ENCODE measurements at regions not wholly inside any gene's neighbourhood (a gene's known extent, or its start where the extent isn't known, plus 50 kb on each side); places are given as distances from the start of the nearest gene placed in this dataset.

DNA sequence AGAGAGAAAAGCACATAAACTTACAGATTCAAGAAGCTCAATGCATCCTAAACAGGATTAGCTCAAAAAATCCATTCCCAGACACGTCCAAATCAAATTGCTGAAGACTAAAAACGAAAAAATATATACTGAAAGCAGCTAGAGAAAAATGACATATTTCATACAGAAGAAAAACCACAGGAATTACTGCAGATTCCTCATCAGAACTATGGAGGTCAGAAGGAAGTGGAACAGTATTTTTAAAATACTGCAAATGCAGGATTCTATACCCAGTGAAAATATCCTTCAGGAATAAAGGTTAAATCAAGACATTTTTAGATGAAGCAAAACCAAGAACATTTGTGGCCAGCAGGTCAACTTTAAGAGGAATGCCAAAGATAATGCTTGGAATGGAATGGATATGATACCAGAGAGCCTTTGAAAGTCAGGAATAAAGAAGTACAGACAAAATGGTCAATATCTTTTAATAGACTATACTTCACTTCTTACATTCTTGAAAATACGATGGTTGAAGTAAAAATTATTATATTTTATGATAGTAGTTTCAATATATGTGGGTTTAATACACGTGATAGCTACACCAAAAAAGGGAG, 352.9 kb downstream of the CTTN start:
- no peak for DNase-seq

DNA sequence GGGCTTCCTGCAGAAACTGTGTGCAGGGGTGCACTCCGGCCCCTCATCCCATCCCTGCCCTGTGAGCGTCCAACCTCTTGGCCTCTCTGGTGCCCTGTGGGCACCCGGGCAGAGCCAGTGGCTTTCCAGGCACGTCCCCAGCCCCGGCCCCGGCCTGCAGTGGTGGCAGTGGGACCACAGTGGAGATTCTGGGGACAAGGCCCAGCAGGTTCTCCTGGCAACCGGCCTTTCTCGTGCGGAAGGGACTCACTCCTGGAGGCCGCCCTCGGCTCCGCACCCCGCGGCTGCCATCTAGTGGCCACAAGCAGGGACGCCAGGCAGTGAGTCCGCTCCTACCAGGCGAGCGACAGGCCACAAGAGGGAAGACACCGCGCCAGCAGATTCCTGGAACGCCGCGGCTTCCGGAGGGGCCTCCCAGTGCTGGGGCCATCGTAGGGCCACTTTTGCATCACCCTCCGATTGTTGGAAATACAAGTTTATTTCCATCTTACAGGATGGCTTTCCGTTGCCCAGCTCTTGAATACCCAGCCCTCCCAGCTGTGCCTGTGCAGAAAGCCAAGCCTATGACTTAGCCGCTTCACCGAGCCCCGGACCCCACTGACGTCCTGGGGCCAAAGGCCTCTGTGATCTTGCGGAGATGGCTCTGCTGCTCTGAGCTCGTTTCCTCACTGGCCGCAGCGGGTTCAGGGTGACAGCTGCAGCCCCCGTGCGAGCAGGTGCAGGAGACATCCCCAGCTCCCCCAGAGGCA, 357.3 kb downstream of the CTTN start:
- peak; percentile 75 for DNase-seq

DNA sequence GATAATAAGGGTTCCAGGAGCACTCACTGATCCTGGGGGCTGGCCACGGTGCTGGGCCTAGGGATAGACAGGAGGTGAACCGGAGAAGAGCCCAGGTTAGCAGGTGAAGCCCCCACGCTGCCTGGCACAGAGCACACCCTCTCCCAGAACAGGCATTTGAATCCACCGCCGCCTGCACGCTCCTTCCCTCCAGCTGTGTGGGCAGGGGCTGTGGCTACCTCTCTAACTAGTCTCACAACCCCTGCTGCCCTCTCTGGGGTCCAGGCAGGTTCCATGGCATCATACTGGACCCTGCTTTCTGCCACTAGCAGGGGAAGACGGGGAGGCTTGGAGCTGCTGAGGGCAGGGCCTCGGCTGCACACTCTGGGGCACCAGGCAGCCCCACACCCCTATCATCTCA, 358.0 kb downstream of the CTTN start:
- DNase-seq, result no peak

DNA sequence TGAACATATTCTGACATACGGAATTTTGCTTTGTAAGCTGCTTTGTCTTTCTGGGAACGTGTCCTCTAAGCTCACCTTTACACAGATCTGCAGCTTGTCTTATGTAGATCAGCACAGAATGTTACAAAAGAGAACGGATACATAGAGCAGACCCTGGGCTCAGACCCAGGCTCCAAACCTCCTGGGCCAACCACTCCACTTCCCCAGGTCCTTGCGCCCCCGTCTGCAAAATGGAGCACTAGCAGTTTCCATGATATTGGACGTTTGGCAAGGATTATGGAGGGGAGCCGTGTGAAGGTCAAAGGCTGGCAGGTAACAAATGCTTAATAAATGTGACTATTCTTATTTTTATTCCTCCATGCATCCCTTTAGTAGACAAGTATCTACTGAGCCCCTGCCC, 358.4 kb downstream of the CTTN start:
- no peak for DNase-seq

DNA sequence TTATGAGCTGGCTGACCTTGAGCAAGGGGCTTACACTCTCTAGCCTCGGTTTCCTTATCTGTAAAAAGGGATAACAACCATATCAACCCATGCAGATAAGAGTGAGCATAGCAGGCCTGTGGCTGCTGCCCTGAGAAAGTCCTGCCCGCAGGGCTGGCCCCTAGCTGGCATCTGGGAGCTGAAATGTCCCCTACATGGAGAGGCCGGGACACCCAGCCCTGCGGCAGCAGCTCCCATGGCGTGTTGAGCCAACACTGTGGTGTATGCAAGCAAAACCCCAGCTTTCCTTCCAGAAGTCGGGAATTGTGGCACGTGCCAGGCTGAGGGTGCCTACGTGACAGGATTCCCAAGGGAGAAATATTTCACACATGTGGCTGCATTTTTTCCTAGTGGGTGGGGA, 358.9 kb downstream of the CTTN start:
- DNase-seq, result no peak

DNA sequence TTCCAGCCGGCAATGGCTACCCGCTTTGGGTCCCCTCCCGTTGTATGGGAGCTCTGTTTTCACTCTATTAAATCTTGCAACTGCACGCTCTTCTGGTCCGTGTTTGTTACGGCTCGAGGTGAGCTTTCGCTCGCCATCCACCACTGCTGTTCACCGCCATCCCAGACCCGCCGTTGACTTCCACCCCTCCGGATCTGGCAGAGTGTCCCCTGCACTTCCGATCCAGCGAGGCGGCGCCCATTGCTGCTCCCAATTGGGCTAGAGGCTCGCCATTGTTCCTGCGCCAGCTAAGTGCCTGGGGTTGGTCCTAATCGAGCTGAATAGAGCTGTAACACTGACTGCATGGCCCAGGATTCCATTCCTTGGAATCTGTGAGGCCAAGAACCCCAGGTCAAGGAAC, 359.9 kb downstream of the CTTN start:
- no peak for DNase-seq

DNA sequence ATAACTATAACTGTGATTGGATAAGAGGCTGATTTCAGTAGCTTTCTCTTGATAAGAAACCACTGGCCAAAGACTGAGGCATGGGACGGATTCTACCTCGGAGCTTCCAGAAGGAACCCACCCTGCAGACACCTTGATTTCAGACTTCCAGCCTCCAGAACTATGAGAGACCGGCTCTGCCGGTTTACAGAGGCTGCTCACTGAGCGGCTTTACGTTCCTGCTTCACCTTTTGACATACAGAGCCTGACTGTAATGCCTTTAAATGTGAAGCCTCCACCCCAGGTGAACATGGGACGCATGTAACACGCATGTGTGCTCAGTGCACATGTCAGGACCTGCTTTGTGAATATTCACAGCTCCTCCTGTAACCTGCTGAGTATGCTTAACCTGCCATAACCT, 361.5 kb downstream of the CTTN start:
- DNase-seq, result no peak

DNA sequence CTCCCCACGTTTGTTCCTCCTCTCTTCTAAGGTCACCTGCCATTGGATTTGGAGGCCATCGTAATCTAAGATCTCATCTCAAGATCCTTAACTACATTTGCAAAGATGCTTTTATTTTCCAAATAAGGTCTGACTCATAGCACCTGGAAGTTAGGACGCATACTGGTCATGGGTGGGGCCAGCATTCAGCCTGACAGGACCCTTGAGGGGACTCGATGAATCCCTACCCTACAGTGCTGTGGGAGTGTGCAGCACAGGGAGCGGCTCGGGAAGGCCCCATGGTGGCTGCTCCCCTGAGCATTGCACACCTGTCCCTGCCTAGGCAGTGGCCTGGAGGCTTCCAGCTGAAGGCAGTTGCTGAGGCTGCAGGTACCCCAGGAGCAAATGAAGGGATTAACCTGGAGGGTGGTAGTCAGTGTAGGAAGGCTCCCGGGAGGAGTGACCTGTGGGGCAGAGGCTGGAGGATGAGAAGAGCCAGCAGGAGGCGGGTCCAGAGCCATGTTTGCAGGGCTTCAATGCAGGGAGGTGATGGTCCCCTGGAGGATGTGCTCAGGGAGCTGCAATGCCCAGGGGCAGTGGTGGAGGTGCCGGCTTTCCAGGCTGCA, 362.2 kb downstream of the CTTN start:
- DNase-seq, result peak; percentile 94

DNA sequence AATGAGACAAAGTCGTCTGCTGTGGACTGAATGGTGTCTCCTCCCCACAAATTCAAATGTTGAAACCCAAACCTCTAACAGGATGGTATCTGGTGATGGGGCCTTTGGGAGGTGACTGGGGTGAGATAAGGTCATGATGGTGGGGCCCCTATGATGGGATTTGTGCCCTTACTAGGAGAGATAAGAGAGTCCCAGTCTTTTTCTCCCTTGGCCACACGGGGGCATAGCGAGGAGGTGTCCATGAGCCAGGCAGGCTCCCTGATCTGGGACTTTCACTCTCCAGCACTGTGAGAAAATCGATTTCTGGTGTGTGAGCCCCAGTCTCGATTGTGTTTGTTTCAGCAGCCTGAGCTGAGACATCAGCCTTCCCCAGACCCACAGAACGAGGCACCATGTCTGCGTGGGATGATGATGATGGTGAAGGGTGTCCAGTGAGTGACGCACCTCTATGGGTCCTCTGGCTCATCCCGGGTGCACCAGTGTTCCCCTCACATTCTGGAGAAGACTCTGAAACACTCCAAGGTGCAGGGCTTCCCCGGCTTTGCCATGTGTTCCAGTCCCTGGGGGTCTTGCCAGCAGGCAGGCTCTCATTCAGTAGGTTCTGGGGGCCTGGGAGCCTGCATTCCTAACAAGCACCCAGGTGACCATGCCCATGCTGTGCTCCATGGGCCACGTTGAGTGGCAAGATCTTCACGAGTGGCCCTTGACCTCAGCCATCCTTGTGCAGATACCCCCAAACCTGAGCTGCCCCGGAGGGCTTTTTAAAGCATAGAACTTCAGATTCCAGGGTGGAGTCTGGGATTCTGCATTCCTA, 363.0 kb downstream of the CTTN start:
- DNase-seq, result no peak

DNA sequence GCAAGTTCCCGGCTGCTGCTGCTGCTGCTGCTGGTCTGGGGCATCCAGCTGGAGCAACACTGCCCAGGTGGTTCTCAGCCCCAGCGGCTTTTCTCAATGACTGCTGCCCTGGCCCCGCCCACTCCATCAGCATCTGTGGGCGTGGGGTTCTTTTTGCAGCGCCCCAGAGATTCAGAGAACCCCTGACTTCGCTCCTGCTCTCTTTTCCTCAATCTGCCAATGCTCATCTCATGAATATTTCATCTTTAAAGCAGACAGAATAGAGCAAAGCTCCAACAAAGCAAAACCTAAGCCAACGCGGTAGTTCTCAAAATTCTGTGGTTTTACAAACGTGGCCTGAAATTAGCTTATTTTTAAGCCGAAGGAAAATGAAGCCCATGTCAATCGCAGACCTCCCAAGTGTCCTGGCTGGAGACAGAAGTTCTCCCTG, 363.6 kb downstream of the CTTN start:
- DNase-seq, result no peak

DNA sequence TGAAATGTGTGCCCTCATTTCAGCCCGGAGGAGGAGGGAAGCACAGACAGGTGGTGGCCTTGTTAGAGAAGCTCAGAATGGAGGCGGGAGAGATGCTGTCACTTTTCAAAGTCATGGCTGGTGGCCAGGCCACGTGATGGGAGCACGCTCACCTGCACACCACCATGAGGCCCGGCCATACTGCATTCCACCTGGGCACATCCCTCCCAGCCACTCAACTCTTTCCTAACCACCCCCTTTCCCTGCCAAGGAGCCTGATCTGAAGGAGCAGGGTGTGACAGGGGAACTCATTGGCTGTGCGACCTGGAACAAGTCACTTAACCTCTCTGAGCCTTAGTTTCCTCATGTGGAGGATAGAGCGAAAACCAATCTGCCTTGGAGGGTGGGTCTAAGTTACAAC, 364.5 kb downstream of the CTTN start:
- no peak for DNase-seq

DNA sequence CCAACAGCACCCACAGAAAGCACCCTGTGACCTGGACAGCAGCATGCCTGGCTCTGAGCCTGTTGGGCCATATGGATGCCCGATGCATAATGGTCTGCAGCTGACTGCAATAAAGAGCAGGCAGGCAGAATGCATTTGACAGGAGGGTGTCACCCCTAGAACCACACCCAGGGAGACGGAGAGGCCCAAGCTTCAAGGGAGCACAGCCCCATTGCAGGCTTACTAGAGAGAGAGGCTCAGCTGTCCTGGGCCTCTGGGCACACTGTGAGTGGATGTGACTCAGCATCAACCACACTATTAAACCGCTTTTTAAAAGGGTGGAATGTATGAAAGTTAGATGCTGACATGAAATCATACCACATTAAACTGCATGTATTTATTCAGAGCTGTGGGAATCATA, 365.3 kb downstream of the CTTN start:
- no peak for DNase-seq

DNA sequence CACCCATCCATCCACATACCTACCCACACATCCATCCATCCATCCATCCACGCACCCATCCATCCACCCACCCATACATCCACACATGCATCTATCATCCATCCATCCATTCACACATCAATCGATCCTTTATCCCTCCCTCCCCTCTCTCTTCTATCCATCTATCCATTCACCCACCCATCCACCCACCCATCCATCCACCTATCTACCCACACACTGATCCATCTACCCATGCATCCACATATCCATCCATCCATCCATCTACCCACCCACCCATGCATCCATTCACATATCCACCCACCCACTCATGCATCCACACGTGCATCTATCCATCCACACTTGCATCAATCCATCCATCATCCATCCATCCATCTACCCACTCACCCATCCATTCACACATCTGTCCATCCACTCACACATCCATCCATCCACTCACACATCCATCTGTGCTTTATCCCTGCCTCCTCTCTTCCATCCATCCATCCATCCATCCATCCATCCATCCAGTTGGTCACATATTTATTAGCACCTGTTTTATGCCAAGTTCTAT, 366.1 kb downstream of the CTTN start:
- no peak for DNase-seq

DNA sequence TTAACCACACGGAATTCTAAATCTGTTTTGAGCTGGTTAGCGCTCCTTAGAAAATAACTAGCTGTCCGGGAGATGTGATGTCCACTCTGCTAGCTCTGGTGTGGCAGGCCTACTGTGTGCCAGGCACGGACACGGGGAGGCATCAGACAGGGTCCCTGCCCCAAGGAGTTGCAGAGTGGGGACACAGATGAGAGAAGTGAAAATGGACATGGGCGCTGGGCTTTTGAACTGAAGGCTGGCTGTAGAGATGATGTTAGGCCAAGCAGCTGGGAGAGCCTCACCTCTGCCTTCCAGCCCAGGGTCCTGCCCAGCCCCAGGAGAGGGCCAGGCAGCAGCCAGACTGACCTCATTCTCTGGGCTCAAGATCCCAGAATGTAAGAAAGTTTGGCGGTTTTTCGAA, 368.6 kb downstream of the CTTN start:
- DNase-seq, result no peak

DNA sequence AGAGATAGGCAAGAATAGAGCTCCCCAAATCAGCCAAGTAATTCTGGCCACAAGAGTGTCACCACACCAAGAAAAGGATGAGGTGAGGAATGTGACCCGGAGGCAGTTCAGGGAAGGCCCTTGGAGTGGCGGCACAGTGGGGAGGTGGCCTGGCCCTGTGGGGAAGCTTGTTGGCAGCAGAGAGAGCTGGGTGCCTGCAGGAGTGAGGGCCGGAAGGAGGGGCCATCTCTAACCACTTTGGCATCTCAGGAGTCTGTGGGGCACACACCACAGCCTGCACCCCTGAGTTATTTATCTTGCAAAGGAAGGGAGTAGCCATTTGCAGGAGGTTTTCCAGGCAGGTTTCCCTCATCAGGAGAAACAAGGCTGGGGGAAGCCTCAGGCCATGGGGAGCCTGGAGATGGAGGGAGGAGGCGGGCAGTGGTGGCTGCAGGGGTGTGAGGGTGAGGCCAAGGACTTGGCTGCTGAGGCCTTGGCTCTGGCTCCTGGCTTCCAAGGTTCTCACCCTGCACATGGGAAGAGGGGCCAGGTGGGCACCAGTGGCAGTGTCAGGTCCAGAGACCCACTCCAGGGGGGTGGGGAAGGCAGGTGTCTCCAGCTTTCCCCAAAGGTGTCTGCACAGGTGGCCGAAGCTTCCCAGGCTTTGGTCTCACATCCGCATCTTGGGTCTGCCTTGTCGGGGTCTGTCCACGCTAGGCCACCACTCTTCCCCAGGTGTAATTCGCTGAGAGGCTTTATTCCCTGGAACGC, 370.2 kb downstream of the CTTN start:
- no peak for DNase-seq

DNA sequence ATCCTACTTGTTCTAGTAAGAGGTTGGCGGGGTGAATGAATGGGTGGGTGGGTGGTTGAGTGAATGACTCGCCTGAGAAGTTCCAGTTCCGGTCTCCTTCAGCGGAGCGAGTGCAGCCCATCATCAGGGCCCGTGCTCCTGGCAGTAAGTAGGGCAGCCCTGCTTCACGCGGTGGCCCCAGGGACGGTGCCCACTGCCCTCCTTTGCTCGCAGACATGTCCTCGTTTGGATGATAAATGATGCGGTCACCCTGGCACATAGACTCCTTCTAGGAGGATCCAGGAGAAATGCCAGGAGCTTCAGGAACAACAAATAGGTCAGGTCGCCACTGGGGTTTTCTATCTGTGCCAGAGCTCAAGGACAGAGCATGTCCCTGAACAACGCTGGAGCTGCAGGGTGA, 370.8 kb downstream of the CTTN start:
- no peak for DNase-seq

DNA sequence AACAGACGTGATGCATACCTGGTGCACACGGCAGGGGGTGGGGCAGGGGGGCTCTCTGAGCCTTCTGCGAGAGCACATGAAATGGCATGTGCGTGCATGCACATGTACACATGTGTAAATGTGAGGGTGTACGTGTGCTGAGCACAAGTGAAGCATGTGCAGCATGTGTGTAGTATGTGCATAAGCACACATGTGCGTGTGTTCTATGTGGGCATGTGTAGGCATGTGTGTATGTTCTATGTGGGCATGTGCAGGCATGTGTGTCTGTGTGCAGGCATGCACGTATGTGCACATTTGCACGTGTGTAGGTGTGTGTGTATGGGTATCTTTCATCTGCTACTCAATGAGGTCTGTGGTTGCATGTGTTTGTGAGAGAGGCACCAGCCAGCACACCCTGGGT, 371.2 kb downstream of the CTTN start:
- no peak for DNase-seq

DNA sequence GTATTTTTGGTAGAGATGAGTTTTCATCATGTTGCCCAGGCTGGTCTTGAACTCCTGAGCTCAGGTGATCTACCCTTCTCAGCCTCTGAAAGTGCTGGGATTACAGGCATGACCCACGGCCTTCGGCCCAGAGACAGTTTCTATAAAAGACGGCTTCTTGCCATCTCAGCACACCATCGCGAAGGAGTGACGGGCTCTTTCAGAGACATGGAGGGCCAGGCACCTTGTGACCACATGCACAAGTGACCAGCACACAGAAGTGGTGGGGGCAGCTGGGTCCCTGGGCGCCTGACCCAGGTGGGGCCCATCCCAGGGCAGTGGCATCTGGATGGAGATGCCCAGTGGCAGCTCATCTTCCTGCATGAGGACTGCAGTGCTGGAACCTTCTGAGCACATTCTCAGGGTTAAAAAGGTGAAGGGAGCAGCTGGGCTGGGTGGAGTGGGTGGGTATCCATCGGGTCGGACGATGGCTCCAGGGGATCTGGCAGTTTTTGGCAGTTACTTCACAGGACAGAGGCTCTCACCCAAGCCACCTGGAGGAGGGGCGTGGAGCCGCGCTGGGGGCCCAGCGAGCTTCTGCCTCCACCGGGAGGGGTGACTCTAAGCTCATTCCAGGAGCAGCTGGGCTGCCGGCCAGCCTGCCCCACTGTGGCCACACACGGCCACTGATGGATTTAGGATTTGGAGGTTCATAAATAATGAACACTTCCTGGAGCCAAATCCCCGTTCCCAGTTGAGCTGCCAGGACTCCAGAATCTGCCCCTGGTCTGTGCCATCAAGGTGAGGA, 373.0 kb downstream of the CTTN start:
- no peak for DNase-seq

DNA sequence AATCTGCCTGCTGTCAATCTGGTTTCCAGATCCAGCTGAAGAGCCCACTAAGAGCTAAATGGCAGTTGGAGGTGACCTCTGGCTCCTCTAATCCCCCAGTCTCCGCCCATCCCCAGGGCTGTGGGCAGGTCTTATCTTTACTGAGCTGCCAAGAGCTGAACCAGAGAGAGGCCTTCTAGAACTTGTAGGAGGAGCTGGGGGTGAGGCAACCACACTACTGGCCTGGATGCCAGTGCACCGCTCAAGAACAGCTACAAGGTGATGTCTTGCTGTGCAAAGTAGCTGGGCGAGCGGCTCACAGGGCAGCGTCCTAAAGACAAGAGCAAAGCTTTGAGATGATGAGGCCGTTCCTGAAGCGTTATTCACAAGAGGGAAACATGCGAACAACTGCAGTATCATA, 374.6 kb downstream of the CTTN start:
- no peak for DNase-seq

DNA sequence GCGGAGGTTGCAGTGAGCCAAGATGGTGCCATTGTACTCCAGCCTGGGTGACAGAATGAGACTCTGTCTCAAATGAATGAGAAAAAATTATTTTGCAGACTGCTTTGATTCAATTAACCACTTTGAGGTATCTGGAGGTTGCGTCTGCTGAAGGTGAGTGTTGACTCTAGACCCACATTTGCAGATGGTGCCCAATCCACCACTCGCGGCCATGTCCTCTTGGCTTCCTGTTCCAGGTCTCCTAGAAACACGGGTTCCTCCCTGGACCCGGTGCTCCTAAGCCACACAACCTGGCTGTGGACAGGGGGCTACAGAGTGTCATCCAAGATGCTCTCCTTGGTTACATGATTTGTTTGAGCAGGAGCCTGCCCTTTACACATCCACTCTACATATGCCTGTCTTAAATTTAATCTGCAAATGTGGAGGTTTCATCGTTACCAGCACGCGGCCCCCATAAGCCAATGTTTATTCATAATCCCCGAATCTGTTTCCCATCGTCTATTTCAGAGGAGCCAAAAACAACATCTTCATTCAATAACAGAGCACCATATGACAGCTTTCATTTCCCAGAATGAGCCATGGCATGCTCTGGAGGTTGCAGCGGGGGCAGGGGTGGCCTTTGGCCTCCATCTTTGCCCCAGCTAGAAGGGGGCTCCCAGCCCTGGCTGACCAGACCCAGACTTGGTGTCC, 377.2 kb downstream of the CTTN start:
- DNase-seq, result no peak

DNA sequence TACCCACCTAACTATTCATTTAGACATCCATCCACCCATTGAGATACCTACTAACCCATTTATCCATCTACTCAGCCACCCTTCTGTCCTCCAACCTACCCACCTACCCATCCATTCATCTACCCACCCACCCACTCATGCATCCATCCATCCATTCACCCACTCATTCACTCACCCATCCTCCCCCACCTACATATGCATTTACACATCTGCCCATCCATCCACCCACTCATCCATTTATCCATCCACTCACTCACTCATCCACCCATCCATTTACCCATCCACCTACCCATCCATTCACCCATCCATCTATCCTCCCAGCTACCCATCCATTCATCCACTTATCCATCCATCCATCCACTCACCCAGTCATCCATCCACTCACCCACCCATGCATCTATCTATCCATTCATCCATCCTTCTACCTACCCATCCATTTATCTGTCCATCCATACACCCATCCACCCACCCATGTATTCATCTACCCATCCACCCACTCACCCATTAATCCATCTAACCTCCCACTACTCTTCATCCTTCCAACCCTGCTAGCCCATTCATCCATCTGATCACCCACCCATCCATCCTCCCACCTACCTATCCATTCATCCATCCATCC, 378.7 kb downstream of the CTTN start:
- DNase-seq, result no peak
